Muscle of back (tissue), 3 donors: ENCODE measurements at regions not wholly inside any gene's neighbourhood (a gene's known extent, or its start where the extent isn't known, plus 50 kb on each side); places are given as distances from the start of the nearest gene placed in this dataset.
"Not testable (repeated sequence)": the region's sequence is repeated elsewhere in the genome, so short reads cannot be mapped to it uniquely, and the experiment has no call there.

Experiments used
- DNase-seq, 3 donors: peaks; one replicate each; pipeline versions ENCODE4 v3.0.0 to v3.0.0-alpha.2; 2013

- no peak for DNase-seq
Observed at GRCh38 chr18:9015689-9016088, 86.8 kb upstream of the NDUFV2 start.

- no peak for DNase-seq
Observed at GRCh38 chr18:9016633-9017166, 85.8 kb upstream of the NDUFV2 start.

GRCh38 chr18:9017167-9017904 lies 85.2 kb upstream of the NDUFV2 start:
- DNase-seq: peak; percentile 59 to 83 (median 75)

GRCh38 chr18:9017905-9018227 lies 84.6 kb upstream of the NDUFV2 start:
- DNase-seq: no peak

GRCh38 chr18:9019135-9019534 lies 83.4 kb upstream of the NDUFV2 start:
- no peak for DNase-seq

- DNase-seq: no peak
Observed at GRCh38 chr18:9020221-9020620, 82.3 kb upstream of the NDUFV2 start.

- DNase-seq: no peak
Observed at GRCh38 chr18:9021458-9021857, 81.0 kb upstream of the NDUFV2 start.

GRCh38 chr18:9022397-9023155 lies 79.9 kb upstream of the NDUFV2 start:
- no peak for DNase-seq

- DNase-seq: not testable (repeated sequence)
Observed at GRCh38 chr18:9024031-9024646, 78.4 kb upstream of the NDUFV2 start.

- DNase-seq: no peak
Observed at GRCh38 chr18:9025091-9025838, 77.2 kb upstream of the NDUFV2 start.

GRCh38 chr18:9029131-9029530 lies 73.4 kb upstream of the NDUFV2 start:
- DNase-seq: no peak

GRCh38 chr18:9032519-9032918 lies 70.0 kb upstream of the NDUFV2 start:
- DNase-seq: no peak

- no peak for DNase-seq
Observed at GRCh38 chr18:9038277-9038871, 64.1 kb upstream of the NDUFV2 start.

- no peak for DNase-seq
Observed at GRCh38 chr18:9039441-9040071, 62.9 kb upstream of the NDUFV2 start.

GRCh38 chr18:9042766-9043481 lies 59.6 kb upstream of the NDUFV2 start:
- no peak for DNase-seq

GRCh38 chr18:9043581-9043980 lies 58.9 kb upstream of the NDUFV2 start:
- DNase-seq: no peak

GRCh38 chr18:9047715-9048114 lies 54.8 kb upstream of the NDUFV2 start:
- no peak for DNase-seq

- no peak for DNase-seq
Observed at GRCh38 chr18:9048236-9048635, 54.3 kb upstream of the NDUFV2 start.

GRCh38 chr18:9048808-9049494 lies 53.5 kb upstream of the NDUFV2 start:
- DNase-seq: no peak

- no peak for DNase-seq
Observed at GRCh38 chr18:9049495-9049809, 53.0 kb upstream of the NDUFV2 start.
